GM19467 (cell line): ENCODE measurements at regions not wholly inside any gene's neighbourhood (a gene's known extent, or its start where the extent isn't known, plus 50 kb on each side); places are given as distances from the start of the nearest gene placed in this dataset.
"Not testable (repeated sequence)": the region's sequence is repeated elsewhere in the genome, so short reads cannot be mapped to it uniquely, and the experiment has no call there.

Source experiments
- ATAC-seq: cut with Tn5 transposase; IDR thresholded peaks from one replicate; pipeline ENCODE4 v1.9.1; 2021; ENCODE audit warnings: mild to moderate bottlenecking, moderate library complexity; ENCODE audit not compliant: unreplicated experiment

DNA sequence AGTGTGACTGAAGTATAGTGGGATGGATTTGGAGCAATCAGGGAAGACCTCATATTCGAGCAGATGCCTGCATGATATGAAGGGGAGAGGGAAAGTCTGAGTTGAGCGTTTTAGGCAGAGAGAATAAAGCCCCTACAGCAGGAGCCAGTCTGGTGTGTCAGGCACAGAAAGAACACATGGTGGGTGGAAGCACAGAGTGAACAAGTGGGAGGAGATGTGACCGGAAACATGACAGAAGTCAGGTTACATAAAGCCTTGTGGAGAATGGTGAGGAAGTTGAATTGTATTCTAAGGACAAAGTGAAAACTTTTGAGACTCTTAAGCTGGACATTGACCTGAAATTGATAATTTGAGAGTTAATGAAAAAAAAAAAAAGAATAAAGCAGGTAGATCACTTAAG, 541.0 kb downstream of the PLOD2 start:
- no peak for ATAC-seq

- no peak for ATAC-seq
Observed at GRCh38 chr3:145620486-145620885, 540.5 kb downstream of the PLOD2 start.

- no peak for ATAC-seq
Observed at GRCh38 chr3:145623349-145623748, 537.6 kb downstream of the PLOD2 start.

DNA sequence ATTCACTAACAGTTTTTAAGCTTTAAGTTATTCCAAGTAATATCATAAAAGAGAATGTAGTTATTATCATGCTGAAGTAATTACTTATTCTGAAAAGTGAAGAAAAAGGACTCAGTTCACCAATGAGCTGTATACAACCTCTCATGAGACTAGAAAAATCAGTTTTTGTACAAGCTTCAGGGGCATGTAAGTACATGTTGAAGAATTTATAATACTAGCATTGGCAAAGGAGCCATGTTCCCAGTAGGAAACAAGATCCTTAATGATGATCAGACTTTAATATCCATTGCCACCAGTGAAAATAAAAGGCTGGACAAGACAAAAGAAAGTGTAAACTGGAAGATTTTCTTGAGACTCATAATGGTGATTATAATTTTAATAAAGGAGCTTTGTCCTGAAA, 532.8 kb downstream of the PLOD2 start:
- ATAC-seq = no peak

- no peak for ATAC-seq
Observed at GRCh38 chr3:145637105-145637504, 523.9 kb downstream of the PLOD2 start.

DNA sequence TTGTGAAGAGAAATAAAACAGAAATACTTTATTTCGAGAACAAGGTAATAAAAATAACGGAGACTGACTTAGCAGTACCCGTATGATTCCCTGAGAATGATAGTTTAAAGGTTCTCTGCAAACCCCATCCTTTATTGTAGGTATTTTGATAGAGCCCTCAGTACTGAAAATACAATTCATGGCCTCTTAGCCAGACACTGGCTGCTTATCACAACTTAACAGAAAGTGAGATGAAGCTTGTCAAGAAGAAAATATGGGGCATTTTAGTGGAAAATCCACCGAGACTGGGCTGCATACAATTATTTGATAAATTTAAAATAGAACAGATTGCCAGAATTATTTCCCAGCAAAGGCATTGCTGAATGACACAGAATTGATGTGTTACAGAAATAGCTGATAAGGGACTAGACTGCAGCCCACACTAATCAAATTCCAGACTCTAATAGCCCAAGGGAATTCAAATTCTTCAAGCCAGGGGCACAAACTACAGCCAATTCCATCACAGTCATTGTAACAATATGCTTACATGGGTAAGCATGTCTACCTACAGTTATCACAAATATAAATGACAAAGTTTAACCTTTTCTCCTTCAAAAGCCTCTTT, 521.9 kb downstream of the PLOD2 start:
- no peak for ATAC-seq

DNA sequence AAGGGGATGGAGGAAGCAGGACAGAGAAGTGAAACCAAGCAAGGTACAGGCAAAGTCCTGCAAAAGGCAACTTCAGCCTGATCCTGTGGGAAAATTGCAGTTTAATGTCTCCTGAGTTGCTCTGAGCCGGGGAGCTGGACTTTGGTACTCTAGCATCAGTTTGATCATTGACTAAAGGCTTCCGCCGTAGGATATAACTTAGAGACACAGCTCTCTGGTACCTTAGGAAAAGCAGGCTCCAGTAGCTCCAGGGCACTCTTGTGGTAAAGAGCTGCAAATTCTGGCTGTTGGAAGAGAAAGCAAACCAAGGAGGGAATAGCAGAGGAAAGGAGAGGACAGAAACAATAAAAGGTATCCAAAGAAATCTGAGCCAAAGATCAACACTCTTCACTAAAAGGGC, 521.1 kb downstream of the PLOD2 start:
- ATAC-seq = no peak

- no peak for ATAC-seq
Observed at GRCh38 chr3:145648396-145648795, 512.6 kb downstream of the PLOD2 start.

DNA sequence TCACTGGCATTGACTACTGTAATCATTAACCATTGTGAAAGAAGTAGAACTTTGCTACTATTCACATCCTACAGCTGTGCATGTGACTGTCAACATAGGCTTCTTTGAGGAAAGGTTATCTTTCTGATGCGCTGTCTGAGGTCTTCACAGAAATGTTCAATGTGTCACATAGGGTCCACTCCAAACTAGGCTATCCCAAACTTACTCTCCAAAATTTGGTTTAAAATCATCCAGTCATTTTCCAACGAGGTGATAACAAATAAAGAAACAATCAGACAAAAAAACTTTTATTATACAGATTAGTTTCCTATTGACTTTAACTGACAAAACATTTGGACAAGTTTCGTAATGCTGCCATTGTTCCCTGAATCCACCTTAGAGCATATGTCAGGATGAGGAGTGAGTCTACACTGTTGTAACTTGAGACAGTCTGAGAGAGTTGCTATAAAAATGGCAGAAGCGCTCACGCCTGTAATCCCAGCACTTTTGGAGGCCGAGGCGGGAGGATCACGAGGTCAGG, 511.6 kb downstream of the PLOD2 start:
- no peak for ATAC-seq

- no peak for ATAC-seq
Observed at GRCh38 chr3:145650170-145650569, 510.8 kb downstream of the PLOD2 start.

DNA sequence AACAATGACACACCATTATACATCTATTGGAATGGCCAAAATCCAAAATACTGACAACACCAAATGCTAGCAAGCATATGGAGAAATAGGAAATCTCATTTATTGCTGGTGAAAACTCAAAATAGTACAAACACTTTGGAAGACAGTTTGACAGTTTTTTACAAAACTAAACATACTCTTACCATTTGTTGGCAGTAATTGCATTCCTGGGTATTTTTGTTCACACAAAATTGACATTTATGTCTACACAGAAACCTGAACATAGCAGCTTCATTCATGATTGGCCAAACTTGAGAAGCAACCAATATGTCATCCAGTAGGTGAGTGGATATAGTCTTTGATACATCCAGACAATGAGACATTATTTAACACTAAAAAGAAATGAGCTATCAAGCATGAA, 489.9 kb downstream of the PLOD2 start:
- ATAC-seq = no peak

GRCh38 chr3:145673838-145674237, 487.1 kb downstream of the PLOD2 start:
- no peak for ATAC-seq

- no peak for ATAC-seq
Observed at GRCh38 chr3:145678401-145678800, 482.6 kb downstream of the PLOD2 start.

DNA sequence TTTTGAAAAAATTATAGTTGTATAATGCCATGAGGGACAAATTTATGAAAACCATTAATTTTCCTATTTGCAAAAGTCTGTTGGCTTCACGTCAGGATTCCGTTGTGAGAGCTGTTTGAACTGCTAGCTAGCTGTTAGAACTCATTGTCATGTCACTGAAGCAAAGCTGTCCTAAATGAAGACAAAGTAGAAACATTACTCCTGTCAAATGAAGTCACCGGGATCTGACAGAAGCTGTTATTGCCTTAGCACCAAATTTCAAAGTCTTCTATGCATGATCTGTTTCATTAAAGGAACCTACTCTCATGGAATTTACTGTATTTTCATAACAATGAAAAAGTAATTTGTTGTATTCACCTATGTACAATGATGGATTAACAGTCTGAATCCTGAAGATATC, 479.8 kb downstream of the PLOD2 start:
- ATAC-seq = no peak

GRCh38 chr3:145687978-145688377, 473.0 kb downstream of the PLOD2 start:
- not testable (repeated sequence) for ATAC-seq

- no peak for ATAC-seq
Observed at GRCh38 chr3:145692751-145693150, 468.2 kb downstream of the PLOD2 start.

DNA sequence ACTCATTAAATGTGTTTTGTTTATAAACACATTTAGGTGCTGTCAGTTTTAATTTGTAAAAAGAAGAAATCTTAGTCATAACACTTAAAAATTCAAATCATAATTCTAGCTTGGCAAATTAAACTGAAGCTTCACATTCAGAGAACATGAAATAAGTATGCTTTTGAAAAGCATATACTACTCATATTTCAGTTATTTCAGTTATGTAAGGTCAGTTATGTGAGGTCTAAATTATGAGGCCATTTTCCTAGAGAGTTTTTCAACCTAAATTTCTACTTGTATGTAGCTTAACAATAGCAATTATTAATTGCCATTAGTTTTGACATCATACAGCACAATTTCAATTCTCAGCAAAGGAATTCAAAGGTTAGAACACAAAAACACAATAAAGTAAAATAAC, 465.0 kb downstream of the PLOD2 start:
- no peak for ATAC-seq

DNA sequence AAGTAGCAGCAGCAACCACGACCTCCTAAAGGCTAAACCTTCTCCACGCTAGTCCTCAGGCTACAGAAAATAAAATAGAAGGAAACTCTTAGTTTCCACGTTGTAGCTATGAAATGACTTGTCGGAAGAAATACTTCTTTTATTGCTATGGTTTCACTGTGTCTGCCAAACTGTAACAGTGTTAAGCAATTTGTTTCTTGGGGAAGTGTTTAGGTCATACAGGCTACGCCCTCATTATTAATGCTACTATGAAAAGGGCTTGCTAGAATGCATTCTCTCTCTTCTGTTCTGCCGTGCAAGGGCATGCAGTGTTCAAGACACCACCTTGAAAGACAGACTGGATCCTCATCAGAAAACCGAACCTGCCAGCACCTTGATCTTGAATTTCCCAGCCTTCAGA, 462.7 kb downstream of the PLOD2 start:
- ATAC-seq = no peak

- ATAC-seq = no peak
Observed at GRCh38 chr3:145698749-145699148, 462.2 kb downstream of the PLOD2 start.

DNA sequence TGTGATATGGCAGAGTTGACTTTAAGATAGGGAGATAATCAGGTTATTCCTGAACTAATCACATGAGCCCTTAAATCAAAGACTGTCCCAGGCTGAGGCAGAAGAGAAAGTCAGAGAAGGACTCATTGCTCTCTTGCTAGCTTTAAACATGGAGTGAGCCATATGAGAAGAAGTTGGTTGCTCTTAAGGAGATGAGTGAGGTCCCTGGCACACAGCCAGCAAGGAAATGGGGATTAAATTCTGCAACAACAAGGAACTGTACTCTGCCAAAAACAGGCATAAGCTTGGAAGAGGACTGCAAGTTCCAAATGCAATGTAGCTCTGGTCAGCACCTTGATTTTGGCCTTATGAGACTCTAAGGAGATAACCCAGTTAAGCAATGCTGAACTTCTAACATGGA, 457.0 kb downstream of the PLOD2 start:
- no peak for ATAC-seq

- ATAC-seq = not testable (repeated sequence)
Observed at GRCh38 chr3:145709779-145710178, 451.2 kb downstream of the PLOD2 start.

- ATAC-seq = no peak
Observed at GRCh38 chr3:145716519-145716918, 444.5 kb downstream of the PLOD2 start.

GRCh38 chr3:145719114-145719513, 441.9 kb downstream of the PLOD2 start:
- ATAC-seq = no peak
